ENCODE measurements at regions not wholly inside any gene's neighbourhood (a gene's known extent, or its start where the extent isn't known, plus 50 kb on each side); places are given as distances from the start of the nearest gene placed in this dataset.

DNA sequence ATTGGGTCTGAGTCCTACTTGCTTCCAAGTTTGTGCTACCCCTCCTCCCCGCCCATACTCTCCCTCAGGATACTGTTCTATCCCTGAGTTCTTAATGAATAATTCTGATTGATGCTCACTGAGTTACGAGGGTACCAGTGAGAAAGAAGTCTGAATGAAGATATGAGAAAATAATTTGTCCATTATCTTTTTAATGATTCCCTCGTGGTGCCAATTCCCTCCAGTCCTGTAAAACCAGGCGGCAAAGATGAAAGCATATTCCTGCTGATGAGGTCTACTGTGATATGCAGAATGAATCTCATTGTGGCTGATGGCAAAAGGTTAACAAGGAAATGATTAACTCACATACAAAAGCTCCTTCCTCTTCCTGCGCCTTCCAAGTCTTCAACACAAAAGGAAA, 650.2 kb upstream of the SLC39A10 start:
- TF ChIP-seq, protein P1, sequence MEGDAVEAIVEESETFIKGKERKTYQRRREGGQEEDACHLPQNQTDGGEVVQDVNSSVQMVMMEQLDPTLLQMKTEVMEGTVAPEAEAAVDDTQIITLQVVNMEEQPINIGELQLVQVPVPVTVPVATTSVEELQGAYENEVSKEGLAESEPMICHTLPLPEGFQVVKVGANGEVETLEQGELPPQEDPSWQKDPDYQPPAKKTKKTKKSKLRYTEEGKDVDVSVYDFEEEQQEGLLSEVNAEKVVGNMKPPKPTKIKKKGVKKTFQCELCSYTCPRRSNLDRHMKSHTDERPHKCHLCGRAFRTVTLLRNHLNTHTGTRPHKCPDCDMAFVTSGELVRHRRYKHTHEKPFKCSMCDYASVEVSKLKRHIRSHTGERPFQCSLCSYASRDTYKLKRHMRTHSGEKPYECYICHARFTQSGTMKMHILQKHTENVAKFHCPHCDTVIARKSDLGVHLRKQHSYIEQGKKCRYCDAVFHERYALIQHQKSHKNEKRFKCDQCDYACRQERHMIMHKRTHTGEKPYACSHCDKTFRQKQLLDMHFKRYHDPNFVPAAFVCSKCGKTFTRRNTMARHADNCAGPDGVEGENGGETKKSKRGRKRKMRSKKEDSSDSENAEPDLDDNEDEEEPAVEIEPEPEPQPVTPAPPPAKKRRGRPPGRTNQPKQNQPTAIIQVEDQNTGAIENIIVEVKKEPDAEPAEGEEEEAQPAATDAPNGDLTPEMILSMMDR (tag by site-specific recombination; IDR thresholded peaks at IDR 0.05): no peak
- TF ChIP-seq ZNF76 (tag by site-specific recombination; IDR thresholded peaks at IDR 0.05; ENCODE audit: borderline replicate concordance, low read depth) (no peak), ZNF274 (IDR thresholded peaks at IDR 0.05; ENCODE audit: low read length) (no peak), ZNF274 (tag by site-specific recombination; IDR thresholded peaks at IDR 0.05; ENCODE audit: borderline replicate concordance) (no peak), ZNF670 (tag by site-specific recombination; IDR thresholded peaks at IDR 0.05; ENCODE audit: low read depth) (no peak), ZNF121 (tag by site-specific recombination; IDR thresholded peaks at IDR 0.05) (no peak)
- TF ChIP-seq, protein P2, sequence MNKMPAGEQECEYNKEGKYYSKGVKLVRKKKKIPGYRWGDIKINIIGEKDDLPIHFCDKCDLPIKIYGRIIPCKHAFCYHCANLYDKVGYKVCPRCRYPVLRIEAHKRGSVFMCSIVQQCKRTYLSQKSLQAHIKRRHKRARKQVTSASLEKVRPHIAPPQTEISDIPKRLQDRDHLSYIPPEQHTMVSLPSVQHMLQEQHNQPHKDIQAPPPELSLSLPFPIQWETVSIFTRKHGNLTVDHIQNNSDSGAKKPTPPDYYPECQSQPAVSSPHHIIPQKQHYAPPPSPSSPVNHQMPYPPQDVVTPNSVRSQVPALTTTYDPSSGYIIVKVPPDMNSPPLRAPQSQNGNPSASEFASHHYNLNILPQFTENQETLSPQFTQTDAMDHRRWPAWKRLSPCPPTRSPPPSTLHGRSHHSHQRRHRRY (tag by site-specific recombination; IDR thresholded peaks at IDR 0.05): no peak
- TF ChIP-seq, protein P3, sequence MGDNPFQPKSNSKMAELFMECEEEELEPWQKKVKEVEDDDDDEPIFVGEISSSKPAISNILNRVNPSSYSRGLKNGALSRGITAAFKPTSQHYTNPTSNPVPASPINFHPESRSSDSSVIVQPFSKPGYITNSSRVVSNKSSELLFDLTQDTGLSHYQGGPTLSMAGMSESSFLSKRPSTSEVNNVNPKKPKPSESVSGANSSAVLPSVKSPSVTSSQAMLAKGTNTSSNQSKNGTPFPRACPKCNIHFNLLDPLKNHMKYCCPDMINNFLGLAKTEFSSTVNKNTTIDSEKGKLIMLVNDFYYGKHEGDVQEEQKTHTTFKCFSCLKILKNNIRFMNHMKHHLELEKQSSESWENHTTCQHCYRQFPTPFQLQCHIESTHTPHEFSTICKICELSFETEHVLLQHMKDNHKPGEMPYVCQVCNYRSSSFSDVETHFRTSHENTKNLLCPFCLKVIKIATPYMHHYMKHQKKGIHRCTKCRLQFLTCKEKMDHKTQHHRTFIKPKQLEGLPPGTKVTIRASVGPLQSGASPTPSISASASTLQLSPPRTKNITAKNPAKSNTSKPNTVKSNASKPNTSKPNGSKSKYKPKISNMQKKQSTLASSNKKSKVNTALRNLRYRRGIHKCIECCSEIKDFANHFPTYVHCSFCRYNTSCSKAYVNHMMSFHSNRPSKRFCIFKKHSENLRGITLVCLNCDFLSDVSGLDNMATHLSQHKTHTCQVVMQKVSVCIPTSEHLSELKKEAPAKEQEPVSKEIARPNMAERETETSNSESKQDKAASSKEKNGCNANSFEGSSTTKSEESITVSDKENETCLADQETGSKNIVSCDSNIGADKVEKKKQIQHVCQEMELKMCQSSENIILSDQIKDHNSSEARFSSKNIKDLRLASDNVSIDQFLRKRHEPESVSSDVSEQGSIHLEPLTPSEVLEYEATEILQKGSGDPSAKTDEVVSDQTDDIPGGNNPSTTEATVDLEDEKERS (tag by site-specific recombination; IDR thresholded peaks at IDR 0.05): no peak
